ENCODE measurements at regions not wholly inside any gene's neighbourhood (a gene's known extent, or its start where the extent isn't known, plus 50 kb on each side); places are given as distances from the start of the nearest gene placed in this dataset.

- Histone ChIP-seq H3K27me3 (ENCODE audit: low read length) (peaks cover 45% of the 10 kb centered on the region), H3K27ac (ENCODE audit: low read length) (no peak overlapping the region), H3F3A (ENCODE audit: low read length, unreplicated experiment) (no peaks in the 10 kb centered on the region), H3K9me2 (replicated peaks; ENCODE audit: low read length) (no peaks in the 10 kb centered on the region), H4K20me1 (ENCODE audit: low read length) (no peaks in the 10 kb centered on the region), H3K79me2 (ENCODE audit: low read length) (no peaks in the 10 kb centered on the region), H3K9ac (ENCODE audit: low read length) (no peak overlapping the region), H3K4me3 (ENCODE audit: low read length) (no peak overlapping the region), H3K4me1 (ENCODE audit: insufficient read depth, low read length) (no peaks in the 10 kb centered on the region), H3K9me3 (ENCODE audit: low read length) (no peaks in the 10 kb centered on the region), H3K36me3 (ENCODE audit: low read depth, low read length) (no peaks in the 10 kb centered on the region), H2AFZ (ENCODE audit: low read length) (no peak overlapping the region), H3K4me2 (ENCODE audit: low read length) (no peak overlapping the region)
- BruUV-seq (replicated peaks): no TSS peak
- DNase-seq: no peak
- intact Hi-C loops (cut with micrococcal nuclease): no loop called here
- ATAC-seq: no peak
- ChIA-PET CTCF (no interaction called here), POLR2A (ENCODE audit: unreplicated experiment) (no interaction called here)
- TF ChIP-seq EZH2phosphoT487 (IDR thresholded peaks at IDR 0.05; ENCODE audit: borderline replicate concordance, low read length) (no peak), EZH2 (IDR thresholded peaks at IDR 0.05; ENCODE audit: low read length, unreplicated experiment) (no peak), CTCF (conservative IDR thresholded peaks at IDR 0.05; ENCODE audit: low read depth, low read length) (no peak)
These were observed 155.2 kb downstream of the FOXD2 start for GRCh38 chr1:47593013-47593568.

- CTCF ChIA-PET: interaction anchor here (0.6 kb wide), 1 partner anchor 12 kb away, joined by 3 read pairs; no protein-coding TSS in a partner anchor
- H3K27me3 ChIP-seq (ENCODE audit: low read length): peaks cover 39% of the 10 kb centered on the region
These were observed 155.9 kb downstream of the FOXD2 start for GRCh38 chr1:47593598-47594285.

More at GRCh38 chr1:47593598-47594285, 155.9 kb downstream of the FOXD2 start:
- Histone ChIP-seq H2AFZ (ENCODE audit: low read length) (no peak overlapping the region), H4K20me1 (ENCODE audit: low read length) (no peaks in the 10 kb centered on the region), H3K4me2 (ENCODE audit: low read length) (no peak overlapping the region), H3K79me2 (ENCODE audit: low read length) (no peaks in the 10 kb centered on the region), H3K4me1 (ENCODE audit: insufficient read depth, low read length) (no peaks in the 10 kb centered on the region), H3K9me2 (replicated peaks; ENCODE audit: low read length) (no peaks in the 10 kb centered on the region), H3K36me3 (ENCODE audit: low read depth, low read length) (no peaks in the 10 kb centered on the region), H3K27ac (ENCODE audit: low read length) (no peak overlapping the region), H3K4me3 (ENCODE audit: low read length) (no peak overlapping the region), H3K9me3 (ENCODE audit: low read length) (no peaks in the 10 kb centered on the region), H3F3A (ENCODE audit: low read length, unreplicated experiment) (no peaks in the 10 kb centered on the region), H3K9ac (ENCODE audit: low read length) (no peak overlapping the region)
- DNase-seq: no peak
- ATAC-seq: no peak
- TF ChIP-seq CTCF (conservative IDR thresholded peaks at IDR 0.05; ENCODE audit: low read depth, low read length): no peak
- intact Hi-C loops (cut with micrococcal nuclease): no loop called here
- POLR2A ChIA-PET (ENCODE audit: unreplicated experiment): no interaction called here
- no TSS peak for BruUV-seq (replicated peaks)
